GM04503 (cell line): ENCODE measurements at regions not wholly inside any gene's neighbourhood (a gene's known extent, or its start where the extent isn't known, plus 50 kb on each side); places are given as distances from the start of the nearest gene placed in this dataset.

Experiments used
- DNase-seq: peaks from one replicate; pipeline ENCODE4 v3.0.0-alpha.2; 2012; ENCODE audit warnings: low read depth

GRCh38 chr5:84599964-84600363 is 215.3 kb upstream of the EDIL3 start:
- DNase-seq: no peak

- DNase-seq: no peak
These were observed 213.2 kb upstream of the EDIL3 start for GRCh38 chr5:84597904-84598303.

- DNase-seq: no peak
These were observed 205.9 kb upstream of the EDIL3 start for GRCh38 chr5:84590629-84591028.

- DNase-seq: no peak
These were observed 205.2 kb upstream of the EDIL3 start for GRCh38 chr5:84589926-84590325.

GRCh38 chr5:84585218-84585617 is 200.5 kb upstream of the EDIL3 start:
- DNase-seq: no peak

GRCh38 chr5:84578226-84578625 is 193.5 kb upstream of the EDIL3 start:
- no peak for DNase-seq

- DNase-seq: no peak
These were observed 188.5 kb upstream of the EDIL3 start for GRCh38 chr5:84573017-84573712.

GRCh38 chr5:84569307-84569706 is 184.6 kb upstream of the EDIL3 start:
- no peak for DNase-seq

- no peak for DNase-seq
These were observed 183.5 kb upstream of the EDIL3 start for GRCh38 chr5:84568171-84568570.

GRCh38 chr5:84565866-84566265 is 181.2 kb upstream of the EDIL3 start:
- no peak for DNase-seq

GRCh38 chr5:84564321-84565075 is 179.8 kb upstream of the EDIL3 start:
- no peak for DNase-seq

- DNase-seq: no peak
These were observed 165.5 kb upstream of the EDIL3 start for GRCh38 chr5:84550222-84550621.

- no peak for DNase-seq
These were observed 164.4 kb upstream of the EDIL3 start for GRCh38 chr5:84549054-84549453.

GRCh38 chr5:84546686-84547085 is 162.0 kb upstream of the EDIL3 start:
- DNase-seq: no peak

GRCh38 chr5:84536797-84537196 is 152.1 kb upstream of the EDIL3 start:
- DNase-seq: no peak

GRCh38 chr5:84535281-84535680 is 150.6 kb upstream of the EDIL3 start:
- DNase-seq: no peak

GRCh38 chr5:84524491-84524890 is 139.8 kb upstream of the EDIL3 start:
- no peak for DNase-seq

- no peak for DNase-seq
These were observed 134.2 kb upstream of the EDIL3 start for GRCh38 chr5:84518862-84519261.

- DNase-seq: no peak
These were observed 133.7 kb upstream of the EDIL3 start for GRCh38 chr5:84518370-84518769.

GRCh38 chr5:84506625-84507024 is 121.9 kb upstream of the EDIL3 start:
- DNase-seq: no peak

GRCh38 chr5:84494453-84494852 is 109.8 kb upstream of the EDIL3 start:
- DNase-seq: no peak

- DNase-seq: no peak
These were observed 103.3 kb upstream of the EDIL3 start for GRCh38 chr5:84487963-84488362.

- no peak for DNase-seq
These were observed 96.4 kb upstream of the EDIL3 start for GRCh38 chr5:84480873-84481637.
